IMR-90 (cell line): ENCODE measurements at regions not wholly inside any gene's neighbourhood (a gene's known extent, or its start where the extent isn't known, plus 50 kb on each side); places are given as distances from the start of the nearest gene placed in this dataset.

Source experiments
- ATAC-seq: fragments of 200-7000 bp; cut with Tn5 transposase; 2 replicates; pipeline ENCODE4 v1.9.1; 2020; ENCODE audit warnings: low read depth, mild to moderate bottlenecking, moderate library complexity
- BruUV-seq: library from RNA; stranded (reverse); fragments of 400-500 nt; replicated peaks from 2 replicates; lab custom pipeline; 2021; lab: Mats Ljungman, UMichigan
- CTCF ChIA-PET: fragments of 300-600 bp; formaldehyde crosslinking; extraction: SDS; loops from one replicate; lab custom pipeline; 2021; ENCODE audit warnings: antibody characterized with exemption; lab: Yijun Ruan, JAX
- POLR2A ChIA-PET: fragments of 300-600 bp; sonication (Branson Sonifier 250); formaldehyde crosslinking; loops from one replicate; lab custom pipeline; 2022; ENCODE audit warnings: antibody characterized with exemption; ENCODE audit not compliant: unreplicated experiment; lab: Charles Lee
- DNase-seq: peaks from one replicate; pipeline ENCODE4 v3.0.0; 2013
- H2AFZ ChIP-seq: replicated peaks from 2 replicates; pipeline ENCODE3; 2013; ENCODE audit warnings: low read length, mild to moderate bottlenecking; ENCODE audit not compliant: poor library complexity
- H2AK5ac ChIP-seq: 2 replicates; pipeline ENCODE4 v1.6.1; 2013; ENCODE audit warnings: low read depth, low read length, inconsistent platforms
- H2AK9ac ChIP-seq: replicated peaks from 2 replicates; pipeline ENCODE3; 2013; ENCODE audit warnings: mild to moderate bottlenecking, low read depth, low read length, moderate library complexity; ENCODE audit not compliant: poor library complexity
- H2BK120ac ChIP-seq: 2 replicates; pipeline ENCODE4 v1.6.1; 2013; ENCODE audit warnings: low read depth, low read length, inconsistent platforms
- H2BK15ac ChIP-seq: 3 replicates; pipeline ENCODE4 v1.6.1; 2013; ENCODE audit warnings: low read depth, low read length, inconsistent platforms
- H2BK20ac ChIP-seq: 2 replicates; pipeline ENCODE4 v1.6.1; 2013; ENCODE audit warnings: low read depth, mild to moderate bottlenecking, inconsistent platforms, low read length, moderate library complexity
- H2BK5ac ChIP-seq: 2 replicates; pipeline ENCODE4 v1.6.1; 2013; ENCODE audit warnings: mild to moderate bottlenecking, low read depth, low read length, inconsistent platforms; ENCODE audit not compliant: poor library complexity, severe bottlenecking
- H3K14ac ChIP-seq: replicated peaks from 2 replicates; pipeline ENCODE4 v1.6.1; 2013; ENCODE audit warnings: low read depth, low read length, inconsistent platforms
- H3K18ac ChIP-seq: 2 replicates; pipeline ENCODE4 v1.6.1; 2013; ENCODE audit warnings: low read depth, low read length, control low read depth
- H3K23ac ChIP-seq: 2 replicates; pipeline ENCODE4 v1.6.1; 2013; ENCODE audit warnings: low read depth, low read length, inconsistent platforms
- H3K27ac ChIP-seq: 2 replicates; pipeline ENCODE4 v1.5.1; 2013; ENCODE audit warnings: mild to moderate bottlenecking, control low read depth, low read length; ENCODE audit not compliant: insufficient read depth
- H3K27me3 ChIP-seq: 2 replicates; pipeline ENCODE4 v1.6.1; 2013; ENCODE audit warnings: low read length; ENCODE audit not compliant: control insufficient read depth, insufficient read depth
- H3K36me3 ChIP-seq: 2 replicates; pipeline ENCODE4 v1.6.1; 2013; ENCODE audit warnings: low read length, mixed read lengths; ENCODE audit not compliant: control insufficient read depth, insufficient read depth
- H3K4ac ChIP-seq: 2 replicates; pipeline ENCODE4 v1.6.1; 2013; ENCODE audit warnings: low read depth, low read length, inconsistent platforms
- H3K4me1 ChIP-seq: 2 replicates; pipeline ENCODE4 v1.6.1; 2013; ENCODE audit warnings: low read length, mixed read lengths; ENCODE audit not compliant: control insufficient read depth, insufficient read depth
- H3K4me2 ChIP-seq: 2 replicates; pipeline ENCODE4 v1.6.1; 2013; ENCODE audit warnings: low read depth, mild to moderate bottlenecking, control low read depth, low read length, moderate library complexity
- H3K4me3 ChIP-seq: 2 replicates; pipeline ENCODE4 v1.5.1; 2013; ENCODE audit warnings: low read depth, mild to moderate bottlenecking, control low read depth, low read length, moderate library complexity; ENCODE audit not compliant: insufficient read depth
- H3K56ac ChIP-seq: 2 replicates; pipeline ENCODE4 v1.6.1; 2013; ENCODE audit warnings: low read length, inconsistent platforms; ENCODE audit not compliant: insufficient read depth; ENCODE audit errors: extremely low read depth
- H3K79me1 ChIP-seq, 2 experiments: 2 replicates each; pipeline ENCODE4 v1.6.1; 2013; ENCODE audit warnings: low read length in 2 of 2, inconsistent platforms in 1 of 2, low read depth in 1 of 2
- H3K9ac ChIP-seq: 2 replicates; pipeline ENCODE4 v1.6.1; 2013; ENCODE audit warnings: low read depth, low read length, control low read depth
- H3K9me1 ChIP-seq: 2 replicates; pipeline ENCODE4 v1.6.1; 2013; ENCODE audit warnings: low read length, inconsistent platforms; ENCODE audit not compliant: insufficient read depth
- H3K9me3 ChIP-seq: 2 replicates; pipeline ENCODE4 v1.6.1; 2013; ENCODE audit warnings: low read length; ENCODE audit not compliant: control insufficient read depth, insufficient read depth
- H4K20me1 ChIP-seq: 2 replicates; pipeline ENCODE4 v1.6.1; 2013; ENCODE audit warnings: low read length, inconsistent platforms; ENCODE audit not compliant: insufficient read depth
- H4K5ac ChIP-seq: 2 replicates; pipeline ENCODE4 v1.6.1; 2013; ENCODE audit warnings: mild to moderate bottlenecking, low read depth, low read length, control low read depth
- H4K8ac ChIP-seq, 2 experiments: 2 replicates each; pipeline ENCODE4 v1.6.1; 2013; ENCODE audit warnings: low read depth in 2 of 2, low read length in 2 of 2, control low read depth in 1 of 2, inconsistent platforms in 1 of 2
- H4K91ac ChIP-seq: 2 replicates; pipeline ENCODE4 v1.6.1; 2013; ENCODE audit warnings: low read depth, low read length, inconsistent platforms; ENCODE audit not compliant: insufficient read depth
- BHLHE40 ChIP-seq: fragments of 150-350 bp; IDR thresholded peaks from 2 replicates; pipeline ENCODE4 v1.6.1; 2016; ENCODE audit warnings: mild to moderate bottlenecking, low read depth, low read length
- CEBPB ChIP-seq: IDR thresholded peaks from 2 replicates; pipeline ENCODE4 v1.6.1; 2012; ENCODE audit warnings: low read depth, low read length, improper control_type of control experiment
- CHD1 ChIP-seq: IDR thresholded peaks from 2 replicates; pipeline ENCODE4 v1.6.1; 2012; ENCODE audit warnings: low read depth, low read length, improper control_type of control experiment
- CTCF ChIP-seq: conservative IDR thresholded peaks from 2 replicates; pipeline ENCODE4 v1.5.1; 2012; ENCODE audit warnings: mild to moderate bottlenecking, low read depth, low read length, improper control_type of control experiment
- ELK1 ChIP-seq: fragments of 150-350 bp; IDR thresholded peaks from 2 replicates; pipeline ENCODE4 v1.6.1; 2016; ENCODE audit warnings: low read depth, mild to moderate bottlenecking, low read length, moderate library complexity, borderline replicate concordance
- FOS ChIP-seq: fragments of 150-350 bp; IDR thresholded peaks from 2 replicates; pipeline ENCODE4 v1.6.1; 2016; ENCODE audit warnings: low read depth, low read length
- MAFK ChIP-seq: IDR thresholded peaks from 2 replicates; pipeline ENCODE4 v1.6.1; 2012; ENCODE audit warnings: low read depth, low read length, improper control_type of control experiment
- MAZ ChIP-seq: IDR thresholded peaks from 2 replicates; pipeline ENCODE4 v1.6.1; 2012; ENCODE audit warnings: low read depth, mild to moderate bottlenecking, low read length, improper control_type of control experiment, moderate library complexity, borderline replicate concordance
- MXI1 ChIP-seq: IDR thresholded peaks from 2 replicates; pipeline ENCODE4 v1.6.1; 2012; ENCODE audit warnings: low read depth, mild to moderate bottlenecking, low read length, moderate library complexity, borderline replicate concordance
- NFE2L2 ChIP-seq: fragments of 150-350 bp; IDR thresholded peaks from 2 replicates; pipeline ENCODE4 v1.6.1; 2016; ENCODE audit warnings: low read depth, mild to moderate bottlenecking, low read length
- POLR2A ChIP-seq: IDR thresholded peaks from 2 replicates; pipeline ENCODE4 v1.6.1; 2012; ENCODE audit warnings: mild to moderate bottlenecking, low read depth, low read length
- RAD21 ChIP-seq: IDR thresholded peaks from 2 replicates; pipeline ENCODE4 v1.6.1; 2012; ENCODE audit warnings: low read length, improper control_type of control experiment
- RCOR1 ChIP-seq: IDR thresholded peaks from 2 replicates; pipeline ENCODE4 v1.6.1; 2012; ENCODE audit warnings: mild to moderate bottlenecking, low read length, improper control_type of control experiment; ENCODE audit not compliant: insufficient replicate concordance
- RFX5 ChIP-seq: IDR thresholded peaks from 2 replicates; pipeline ENCODE4 v1.8.0; 2012; ENCODE audit warnings: low read depth, mild to moderate bottlenecking, low read length, moderate library complexity
- SMC3 ChIP-seq: fragments of 150-350 bp; IDR thresholded peaks from 2 replicates; pipeline ENCODE4 v1.6.1; 2016; ENCODE audit warnings: low read depth, mild to moderate bottlenecking, antibody characterized with exemption, low read length, moderate library complexity
- USF2 ChIP-seq: fragments of 150-350 bp; IDR thresholded peaks from 2 replicates; pipeline ENCODE4 v1.6.1; 2017; ENCODE audit warnings: mild to moderate bottlenecking, antibody characterized with exemption, low read length, low read depth
- dilution Hi-C: fragments of 300-500 bp; cut with HindIII; formaldehyde crosslinking; loops from one replicate; pipeline ENCODE4 v1.14.3; 2018; ENCODE audit warnings: low sequenced_read_pairs; ENCODE audit not compliant: unreplicated experiment
- in situ Hi-C: fragments of 300-500 bp; cut with MboI; formaldehyde crosslinking; loops from 3 replicates; pipeline ENCODE4 v1.14.3; 2019; ENCODE audit warnings: low sequenced_read_pairs, inconsistent platforms, mixed read lengths
- intact Hi-C: fragments of 100-400 bp; cut with micrococcal nuclease; formaldehyde crosslinking; loops from 2 replicates; pipeline ENCODE4 v1.10.0; 2022

- CTCF ChIA-PET, result no interaction called here
- ATAC-seq, result no peak
- dilution Hi-C loops, result no loop called here
Measured at GRCh38 chr9:87089929-87090328, 142.6 kb upstream of the GAS1 start.

More at GRCh38 chr9:87089929-87090328, 142.6 kb upstream of the GAS1 start:
- peaks cover 3% of the 10 kb centered on the region for H3K9me3 ChIP-seq
- no peak overlapping the region for H3K9ac ChIP-seq
- H3K36me3 ChIP-seq, result no peaks in the 10 kb centered on the region
- TF ChIP-seq MXI1, result no peak
- no peak for TF ChIP-seq CHD1
- TF ChIP-seq RCOR1, result no peak
- TF ChIP-seq ELK1, result no peak
- no peak for TF ChIP-seq RAD21
- no peak for TF ChIP-seq FOS
- no peak for TF ChIP-seq SMC3
- TF ChIP-seq MAZ, result no peak
- TF ChIP-seq POLR2A, result no peak
- no peak for TF ChIP-seq USF2
- TF ChIP-seq BHLHE40, result no peak
- TF ChIP-seq MAFK, result no peak
- no peak for TF ChIP-seq RFX5
- no peak for TF ChIP-seq CTCF
- TF ChIP-seq NFE2L2, result no peak
- TF ChIP-seq CEBPB, result no peak
- H3K18ac ChIP-seq, result no peak overlapping the region
- no peaks in the 10 kb centered on the region for H4K20me1 ChIP-seq
- DNase-seq, result no peak
- no TSS peak for BruUV-seq
- H3K4me1 ChIP-seq, result no peaks in the 10 kb centered on the region
- no peaks in the 10 kb centered on the region for H3K9me1 ChIP-seq
- in situ Hi-C loops (no loop called here), intact Hi-C loops (no loop called here)
- H2BK120ac ChIP-seq, result no peak overlapping the region
- no peak overlapping the region for H3K4me3 ChIP-seq
- H4K8ac ChIP-seq, result no peak overlapping the region
- H3K14ac ChIP-seq, result no peak overlapping the region
- POLR2A ChIA-PET, result no interaction called here
- no peak overlapping the region for H4K5ac ChIP-seq
- H2AK9ac ChIP-seq, result no peak overlapping the region
- H3K23ac ChIP-seq, result no peak overlapping the region
- H3K27ac ChIP-seq, result no peak overlapping the region
- no peak overlapping the region for H3K4me2 ChIP-seq
- H2BK5ac ChIP-seq, result no peak overlapping the region
- no peak overlapping the region for H2AFZ ChIP-seq
- H3K56ac ChIP-seq, result no peak overlapping the region
- H3K4ac ChIP-seq, result no peak overlapping the region
- no peak overlapping the region for H2AK5ac ChIP-seq
- H4K91ac ChIP-seq, result no peak overlapping the region
- H3K79me1 ChIP-seq, result no peaks in the 10 kb centered on the region
- no peak overlapping the region for H2BK20ac ChIP-seq
- H3K27me3 ChIP-seq, result no peaks in the 10 kb centered on the region; the same call in 1 of the 2 replicates
- H2BK15ac ChIP-seq, result no peak overlapping the region
